ENCODE measurements at regions not wholly inside any gene's neighbourhood (a gene's known extent, or its start where the extent isn't known, plus 50 kb on each side); places are given as distances from the start of the nearest gene placed in this dataset.

- TF ChIP-seq, protein P1, sequence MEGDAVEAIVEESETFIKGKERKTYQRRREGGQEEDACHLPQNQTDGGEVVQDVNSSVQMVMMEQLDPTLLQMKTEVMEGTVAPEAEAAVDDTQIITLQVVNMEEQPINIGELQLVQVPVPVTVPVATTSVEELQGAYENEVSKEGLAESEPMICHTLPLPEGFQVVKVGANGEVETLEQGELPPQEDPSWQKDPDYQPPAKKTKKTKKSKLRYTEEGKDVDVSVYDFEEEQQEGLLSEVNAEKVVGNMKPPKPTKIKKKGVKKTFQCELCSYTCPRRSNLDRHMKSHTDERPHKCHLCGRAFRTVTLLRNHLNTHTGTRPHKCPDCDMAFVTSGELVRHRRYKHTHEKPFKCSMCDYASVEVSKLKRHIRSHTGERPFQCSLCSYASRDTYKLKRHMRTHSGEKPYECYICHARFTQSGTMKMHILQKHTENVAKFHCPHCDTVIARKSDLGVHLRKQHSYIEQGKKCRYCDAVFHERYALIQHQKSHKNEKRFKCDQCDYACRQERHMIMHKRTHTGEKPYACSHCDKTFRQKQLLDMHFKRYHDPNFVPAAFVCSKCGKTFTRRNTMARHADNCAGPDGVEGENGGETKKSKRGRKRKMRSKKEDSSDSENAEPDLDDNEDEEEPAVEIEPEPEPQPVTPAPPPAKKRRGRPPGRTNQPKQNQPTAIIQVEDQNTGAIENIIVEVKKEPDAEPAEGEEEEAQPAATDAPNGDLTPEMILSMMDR (IDR thresholded peaks at IDR 0.05) = no peak
- TF ChIP-seq POLR2A (IDR thresholded peaks at IDR 0.05) = no peak
These were observed 296.4 kb downstream of the ADAMTS20 start for GRCh38 chr12:43255522-43256111.
